GM23338 (cell line): ENCODE measurements at regions not wholly inside any gene's neighbourhood (a gene's known extent, or its start where the extent isn't known, plus 50 kb on each side); places are given as distances from the start of the nearest gene placed in this dataset.

ENCODE experiments used
- ATAC-seq: fragments of 200-7000 bp; cut with Tn5 transposase; 3 replicates; pipeline ENCODE4 v1.9.1; 2020
- DNase-seq: peaks from one replicate; pipeline ENCODE4 v3.0.0-alpha.2; 2015; ENCODE audit warnings: low spot score
- H2AFZ ChIP-seq: fragments of 200-600 bp; sonication (generic); 2 replicates; pipeline ENCODE4 v1.8.0; 2016; ENCODE audit warnings: antibody characterized with exemption, mild to moderate bottlenecking, moderate library complexity
- H3F3A ChIP-seq: fragments of 200-600 bp; sonication (generic); replicated peaks from 2 replicates; pipeline ENCODE4 v1.8.0; 2017; ENCODE audit warnings: antibody characterized with exemption, mixed run types, low read depth
- H3K27ac ChIP-seq: fragments of 200-600 bp; sonication (generic); 2 replicates; pipeline ENCODE4 v1.6.1; 2016; ENCODE audit warnings: low read depth
- H3K27me3 ChIP-seq: fragments of 200-600 bp; sonication (generic); 2 replicates; pipeline ENCODE4 v1.8.0; 2016; ENCODE audit warnings: mild to moderate bottlenecking, mixed run types, moderate library complexity; ENCODE audit not compliant: insufficient read depth
- H3K36me3 ChIP-seq: fragments of 200-600 bp; sonication (generic); 2 replicates; pipeline ENCODE4 v1.8.0; 2016; ENCODE audit warnings: mild to moderate bottlenecking; ENCODE audit not compliant: insufficient read depth
- H3K4me1 ChIP-seq: fragments of 200-600 bp; sonication (generic); 2 replicates; pipeline ENCODE4 v1.8.0; 2016; ENCODE audit warnings: mild to moderate bottlenecking, moderate library complexity; ENCODE audit not compliant: insufficient read depth
- H3K4me2 ChIP-seq: fragments of 200-600 bp; sonication (generic); 2 replicates; pipeline ENCODE4 v1.7.1; 2017; ENCODE audit warnings: mixed run types
- H3K4me3 ChIP-seq: fragments of 200-600 bp; sonication (generic); 2 replicates; pipeline ENCODE4 v1.6.1; 2016; ENCODE audit warnings: mixed run types
- H3K79me2 ChIP-seq: fragments of 200-600 bp; sonication (generic); replicated peaks from 2 replicates; pipeline ENCODE4 v1.8.0; 2017; ENCODE audit warnings: mild to moderate bottlenecking; ENCODE audit not compliant: insufficient read depth
- H3K9me2 ChIP-seq: fragments of 200-600 bp; sonication (generic); 2 replicates; pipeline ENCODE4 v1.8.0; 2017; ENCODE audit not compliant: insufficient read depth
- H4K20me1 ChIP-seq: fragments of 200-600 bp; sonication (generic); replicated peaks from 2 replicates; pipeline ENCODE4 v1.8.0; 2017; ENCODE audit warnings: mild to moderate bottlenecking; ENCODE audit not compliant: insufficient read depth
- H3K27ac Mint-ChIP-seq: 2 replicates; pipeline ENCODE4 v1.8.0; 2020; ENCODE audit warnings: inconsistent platforms, mild to moderate bottlenecking, moderate library complexity, mixed read lengths
- H3K27me3 Mint-ChIP-seq: 3 replicates; pipeline ENCODE4 v1.8.0; 2022; ENCODE audit warnings: low read depth, mild to moderate bottlenecking, moderate library complexity, mixed read lengths, inconsistent platforms; ENCODE audit not compliant: insufficient read depth, poor library complexity
- H3K36me3 Mint-ChIP-seq: 3 replicates; pipeline ENCODE4 v1.8.0; 2021; ENCODE audit warnings: low read depth, mild to moderate bottlenecking, inconsistent platforms, moderate library complexity, mixed read lengths
- H3K4me1 Mint-ChIP-seq: 3 replicates; pipeline ENCODE4 v1.8.0; 2020; ENCODE audit warnings: mild to moderate bottlenecking, inconsistent platforms, mixed read lengths
- H3K4me3 Mint-ChIP-seq: 3 replicates; pipeline ENCODE4 v1.8.0; 2021; ENCODE audit warnings: moderate library complexity, mild to moderate bottlenecking, inconsistent platforms, mixed read lengths
- H3K9me3 Mint-ChIP-seq: 3 replicates; pipeline ENCODE4 v1.8.0; 2020; ENCODE audit warnings: moderate library complexity, mild to moderate bottlenecking, inconsistent platforms, mixed read lengths
- CREB1 ChIP-seq: fragments of 250-450 bp; sonication (Bioruptor Pico); IDR thresholded peaks from 2 replicates; pipeline ENCODE4 v1.5.0; 2020; ENCODE audit warnings: low read depth, mild to moderate bottlenecking, moderate library complexity
- CTCF ChIP-seq, 2 experiments: fragments of 200-600 bp in 1 of 2; sonication (generic) in 1 of 2; conservative IDR thresholded peaks; 2 replicates each; pipeline versions ENCODE4 v1.5.1 to v1.6.1; 2016 to 2017; ENCODE audit warnings: antibody characterized with exemption in 2 of 2, low read depth in 2 of 2, mild to moderate bottlenecking in 2 of 2, moderate library complexity in 1 of 2
- ETS1 ChIP-seq: IDR thresholded peaks from 2 replicates; pipeline ENCODE4 v1.6.1; 2016; ENCODE audit warnings: antibody characterized with exemption
- EZH2phosphoT487 ChIP-seq: fragments of 200-600 bp; sonication (generic); IDR thresholded peaks from one replicate; pipeline ENCODE4 v1.8.1; 2018; ENCODE audit warnings: antibody characterized with exemption; ENCODE audit not compliant: unreplicated experiment
- JUNB ChIP-seq: IDR thresholded peaks from one replicate; pipeline ENCODE4 v1.6.1; 2016; ENCODE audit warnings: antibody characterized with exemption; ENCODE audit not compliant: unreplicated experiment
- NANOG ChIP-seq: IDR thresholded peaks from 2 replicates; pipeline ENCODE4 v1.6.1; 2016; ENCODE audit warnings: antibody characterized with exemption, borderline replicate concordance
- POLR2AphosphoS5 ChIP-seq: IDR thresholded peaks from 2 replicates; pipeline ENCODE4 v1.6.1; 2016; ENCODE audit warnings: antibody characterized with exemption, low read depth
- STAT1 ChIP-seq: IDR thresholded peaks from one replicate; pipeline ENCODE4 v1.6.1; 2016; ENCODE audit warnings: antibody characterized with exemption; ENCODE audit not compliant: unreplicated experiment
- ZNF114 ChIP-seq: fragments of 250-450 bp; sonication (Bioruptor Pico); IDR thresholded peaks from 2 replicates; pipeline ENCODE4 v1.5.0; 2020; ENCODE audit warnings: mild to moderate bottlenecking, moderate library complexity
- ZNF331 ChIP-seq: fragments of 250-450 bp; sonication (Bioruptor Pico); IDR thresholded peaks from 2 replicates; pipeline ENCODE4 v1.5.0; 2020; ENCODE audit warnings: low read depth, mild to moderate bottlenecking, moderate library complexity
- ZNF462 ChIP-seq: fragments of 250-450 bp; sonication (Bioruptor Pico); IDR thresholded peaks from 2 replicates; pipeline ENCODE4 v1.5.0; 2020; ENCODE audit warnings: mild to moderate bottlenecking, moderate library complexity

- no peak overlapping the region for H3K4me3 ChIP-seq
- Mint-ChIP-seq H3K36me3 (no peaks in the 10 kb centered on the region), H3K9me3 (no peaks in the 10 kb centered on the region; the same call in 2 of the 3 replicates), H3K27ac (no peak overlapping the region), H3K4me3 (no peak overlapping the region), H3K4me1 (no peaks in the 10 kb centered on the region), H3K27me3 (peaks cover 2% of the 10 kb centered on the region)
- TF ChIP-seq CTCF (conservative IDR thresholded peaks at IDR 0.05; ENCODE audit: low read depth in 2 of 2) (no peak), NANOG (no peak)
- no peak overlapping the region for H2AFZ ChIP-seq
- ATAC-seq (no peak), DNase-seq (no peak)
- H4K20me1 ChIP-seq: no peaks in the 10 kb centered on the region
- no peaks in the 10 kb centered on the region for H3K27me3 ChIP-seq
- peaks cover 10% of the 10 kb centered on the region for H3K9me2 ChIP-seq
- no peaks in the 10 kb centered on the region for H3K4me1 ChIP-seq
- H3K36me3 ChIP-seq: no peaks in the 10 kb centered on the region
- H3K4me2 ChIP-seq: no peak overlapping the region
- H3K79me2 ChIP-seq: no peaks in the 10 kb centered on the region
- H3F3A ChIP-seq: no peaks in the 10 kb centered on the region
- H3K27ac ChIP-seq: no peak overlapping the region
Observed at GRCh38 chr20:12030470-12030869, 112.8 kb downstream of the BTBD3 start.

- Mint-ChIP-seq H3K9me3 (no peaks in the 10 kb centered on the region; the same call in 2 of the 3 replicates), H3K4me1 (no peaks in the 10 kb centered on the region), H3K27ac (no peak overlapping the region), H3K36me3 (no peaks in the 10 kb centered on the region), H3K27me3 (no peaks in the 10 kb centered on the region), H3K4me3 (no peak overlapping the region)
- H3K9me2 ChIP-seq: peaks cover 7% of the 10 kb centered on the region
- no peak overlapping the region for H3K4me3 ChIP-seq
- no peaks in the 10 kb centered on the region for H3K79me2 ChIP-seq
- no peak overlapping the region for H3K27ac ChIP-seq
- DNase-seq (no peak), ATAC-seq (no peak)
- no peak overlapping the region for H3K4me2 ChIP-seq
- H4K20me1 ChIP-seq: no peaks in the 10 kb centered on the region
- H3F3A ChIP-seq: no peaks in the 10 kb centered on the region
- H3K36me3 ChIP-seq: no peaks in the 10 kb centered on the region
- H3K27me3 ChIP-seq: no peaks in the 10 kb centered on the region
- no peaks in the 10 kb centered on the region for H3K4me1 ChIP-seq
- H2AFZ ChIP-seq: no peak overlapping the region
- no peak for TF ChIP-seq ZNF331 (CRISPR knock-in tag)
- no peak for TF ChIP-seq STAT1
- no peak for TF ChIP-seq CTCF (conservative IDR thresholded peaks at IDR 0.05; ENCODE audit: low read depth in 2 of 2)
- no peak for TF ChIP-seq POLR2AphosphoS5
- no peak for TF ChIP-seq NANOG
- TF ChIP-seq JUNB: no peak
- no peak for TF ChIP-seq ETS1
- TF ChIP-seq ZNF462 (CRISPR knock-in tag): no peak
- no peak for TF ChIP-seq ZNF114
- TF ChIP-seq EZH2phosphoT487: no peak
- no peak for TF ChIP-seq CREB1 (CRISPR knock-in tag)
Observed at GRCh38 chr20:12036142-12036541, 118.4 kb downstream of the BTBD3 start.
